Glutamatergic neuron (in vitro differentiated cells): ENCODE measurements at regions not wholly inside any gene's neighbourhood (a gene's known extent, or its start where the extent isn't known, plus 50 kb on each side); places are given as distances from the start of the nearest gene placed in this dataset.

ENCODE experiments used
- DNase-seq: peaks from one replicate; pipeline ENCODE4 v3.0.0; 2022
- H3K27ac Mint-ChIP-seq: one replicate; pipeline ENCODE4 v1.8.0; 2020; ENCODE audit warnings: mild to moderate bottlenecking, mixed read lengths, inconsistent platforms; ENCODE audit not compliant: unreplicated experiment
- H3K27me3 Mint-ChIP-seq: one replicate; pipeline ENCODE4 v1.8.0; 2020; ENCODE audit warnings: mild to moderate bottlenecking, moderate library complexity, mixed read lengths, inconsistent platforms; ENCODE audit not compliant: unreplicated experiment
- H3K36me3 Mint-ChIP-seq: one replicate; pipeline ENCODE4 v1.8.0; 2020; ENCODE audit warnings: mild to moderate bottlenecking, mixed read lengths, inconsistent platforms; ENCODE audit not compliant: unreplicated experiment
- H3K4me1 Mint-ChIP-seq: one replicate; pipeline ENCODE4 v1.8.0; 2020; ENCODE audit warnings: mild to moderate bottlenecking, low read depth, mixed read lengths, inconsistent platforms; ENCODE audit not compliant: unreplicated experiment
- H3K4me3 Mint-ChIP-seq: one replicate; pipeline ENCODE4 v1.8.0; 2020; ENCODE audit warnings: mild to moderate bottlenecking, mixed read lengths, inconsistent platforms; ENCODE audit not compliant: unreplicated experiment
- H3K9me3 Mint-ChIP-seq: one replicate; pipeline ENCODE4 v1.8.0; 2020; ENCODE audit warnings: mild to moderate bottlenecking, moderate library complexity, mixed read lengths, inconsistent platforms; ENCODE audit not compliant: unreplicated experiment
- TF ChIP-seq, protein P1 (sequence below): fragments of 200-600 bp; sonication (generic); IDR thresholded peaks from one replicate; pipeline ENCODE4 v1.5.0; 2021; ENCODE audit not compliant: partially characterized antibody, unreplicated experiment

- Mint-ChIP-seq H3K27ac (no peak overlapping the region), H3K4me1 (peaks cover 4% of the 10 kb centered on the region), H3K27me3 (peaks cover 4% of the 10 kb centered on the region), H3K36me3 (peaks cover 18% of the 10 kb centered on the region), H3K9me3 (no peaks in the 10 kb centered on the region), H3K4me3 (no peak overlapping the region)
- no peak for DNase-seq
- TF ChIP-seq, protein P1, sequence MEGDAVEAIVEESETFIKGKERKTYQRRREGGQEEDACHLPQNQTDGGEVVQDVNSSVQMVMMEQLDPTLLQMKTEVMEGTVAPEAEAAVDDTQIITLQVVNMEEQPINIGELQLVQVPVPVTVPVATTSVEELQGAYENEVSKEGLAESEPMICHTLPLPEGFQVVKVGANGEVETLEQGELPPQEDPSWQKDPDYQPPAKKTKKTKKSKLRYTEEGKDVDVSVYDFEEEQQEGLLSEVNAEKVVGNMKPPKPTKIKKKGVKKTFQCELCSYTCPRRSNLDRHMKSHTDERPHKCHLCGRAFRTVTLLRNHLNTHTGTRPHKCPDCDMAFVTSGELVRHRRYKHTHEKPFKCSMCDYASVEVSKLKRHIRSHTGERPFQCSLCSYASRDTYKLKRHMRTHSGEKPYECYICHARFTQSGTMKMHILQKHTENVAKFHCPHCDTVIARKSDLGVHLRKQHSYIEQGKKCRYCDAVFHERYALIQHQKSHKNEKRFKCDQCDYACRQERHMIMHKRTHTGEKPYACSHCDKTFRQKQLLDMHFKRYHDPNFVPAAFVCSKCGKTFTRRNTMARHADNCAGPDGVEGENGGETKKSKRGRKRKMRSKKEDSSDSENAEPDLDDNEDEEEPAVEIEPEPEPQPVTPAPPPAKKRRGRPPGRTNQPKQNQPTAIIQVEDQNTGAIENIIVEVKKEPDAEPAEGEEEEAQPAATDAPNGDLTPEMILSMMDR, result no peak
Observed at GRCh38 chr20:46827718-46828458, 66.8 kb upstream of the EYA2 start.

DNA sequence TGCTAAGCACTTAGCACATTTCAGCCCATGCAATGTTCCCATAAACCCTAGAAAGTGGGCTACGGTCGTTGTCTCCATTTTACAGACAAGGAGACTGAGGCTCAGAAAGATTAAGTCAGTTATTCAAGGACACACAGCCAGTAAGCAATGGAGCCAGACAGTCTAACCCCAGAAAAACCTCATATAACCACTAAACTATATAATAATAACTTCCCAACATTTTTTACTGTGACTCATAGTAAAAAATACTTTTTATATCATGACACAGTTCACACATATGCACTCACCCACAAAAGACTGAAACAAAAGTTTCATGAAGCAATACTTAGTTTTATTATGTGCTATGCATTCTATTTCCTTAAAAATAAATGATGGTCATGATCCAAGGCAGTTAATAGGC, 66.2 kb upstream of the EYA2 start:
- Mint-ChIP-seq H3K27me3 (peaks cover 4% of the 10 kb centered on the region), H3K4me3 (no peak overlapping the region), H3K9me3 (no peaks in the 10 kb centered on the region), H3K36me3 (peaks cover 23% of the 10 kb centered on the region), H3K27ac (no peak overlapping the region), H3K4me1 (peaks cover 4% of the 10 kb centered on the region)
- no peak for DNase-seq
- TF ChIP-seq, protein P1, result no peak

GRCh38 chr20:46830886-46831632, 63.6 kb upstream of the EYA2 start:
- DNase-seq, result no peak
- H3K4me3 Mint-ChIP-seq, result no peak overlapping the region
- H3K27ac Mint-ChIP-seq, result no peak overlapping the region
- peaks cover 4% of the 10 kb centered on the region for H3K27me3 Mint-ChIP-seq
- H3K4me1 Mint-ChIP-seq, result peaks cover 4% of the 10 kb centered on the region
- TF ChIP-seq, protein P1, result no peak
- no peaks in the 10 kb centered on the region for H3K9me3 Mint-ChIP-seq
- peaks cover 11% of the 10 kb centered on the region for H3K36me3 Mint-ChIP-seq

- Mint-ChIP-seq H3K9me3 (no peaks in the 10 kb centered on the region), H3K4me1 (peaks cover 6% of the 10 kb centered on the region), H3K36me3 (peaks cover 11% of the 10 kb centered on the region), H3K4me3 (no peak overlapping the region), H3K27me3 (peaks cover 4% of the 10 kb centered on the region), H3K27ac (no peak overlapping the region)
- DNase-seq, result no peak
- TF ChIP-seq, protein P1, result no peak
Observed at GRCh38 chr20:46831633-46832011, 63.0 kb upstream of the EYA2 start.

GRCh38 chr20:46832555-46832954, 62.1 kb upstream of the EYA2 start:
- TF ChIP-seq, protein P1, result no peak
- H3K4me1 Mint-ChIP-seq, result peaks cover 11% of the 10 kb centered on the region
- H3K36me3 Mint-ChIP-seq, result peaks cover 11% of the 10 kb centered on the region
- no peak overlapping the region for H3K27ac Mint-ChIP-seq
- peaks cover 5% of the 10 kb centered on the region for H3K27me3 Mint-ChIP-seq
- no peak for DNase-seq
- H3K4me3 Mint-ChIP-seq, result no peak overlapping the region
- no peaks in the 10 kb centered on the region for H3K9me3 Mint-ChIP-seq
